ENCODE measurements at regions not wholly inside any gene's neighbourhood (a gene's known extent, or its start where the extent isn't known, plus 50 kb on each side); places are given as distances from the start of the nearest gene placed in this dataset.

- no peaks in the 10 kb centered on the region for H3K9me3 ChIP-seq (ENCODE audit: control insufficient read depth, insufficient read depth, low read length)
- no peaks in the 10 kb centered on the region; the same call in 1 of the 2 replicates for H3K36me3 ChIP-seq (ENCODE audit: insufficient read depth, low read length)
- no peaks in the 10 kb centered on the region for H3K4me1 ChIP-seq (ENCODE audit: insufficient read depth, low read length)
- H3K9ac ChIP-seq (ENCODE audit: low read depth, low read length) = no peak overlapping the region
Observed at GRCh38 chr4:58477950-58478349, 1367.8 kb upstream of the IGFBP7 start.

- Histone ChIP-seq H3K9me3 (ENCODE audit: control insufficient read depth, insufficient read depth, low read length) (no peaks in the 10 kb centered on the region), H3K36me3 (ENCODE audit: insufficient read depth, low read length) (no peaks in the 10 kb centered on the region; the same call in 1 of the 2 replicates), H3K4me1 (ENCODE audit: insufficient read depth, low read length) (no peaks in the 10 kb centered on the region), H3K9ac (ENCODE audit: low read depth, low read length) (no peak overlapping the region)
Observed at GRCh38 chr4:58477513-58477912, 1367.3 kb upstream of the IGFBP7 start.

GRCh38 chr4:58475097-58475496 is 1364.9 kb upstream of the IGFBP7 start:
- Histone ChIP-seq H3K36me3 (ENCODE audit: insufficient read depth, low read length) (no peaks in the 10 kb centered on the region), H3K9me3 (ENCODE audit: control insufficient read depth, insufficient read depth, low read length) (no peaks in the 10 kb centered on the region), H3K4me1 (ENCODE audit: insufficient read depth, low read length) (no peaks in the 10 kb centered on the region), H3K9ac (ENCODE audit: low read depth, low read length) (no peak overlapping the region)

GRCh38 chr4:58465031-58465430 is 1354.8 kb upstream of the IGFBP7 start:
- no peaks in the 10 kb centered on the region for H3K36me3 ChIP-seq (ENCODE audit: insufficient read depth, low read length)
- no peaks in the 10 kb centered on the region; the same call in 1 of the 2 replicates for H3K4me1 ChIP-seq (ENCODE audit: insufficient read depth, low read length)
- H3K9me3 ChIP-seq (ENCODE audit: control insufficient read depth, insufficient read depth, low read length) = no peaks in the 10 kb centered on the region
- no peak overlapping the region for H3K9ac ChIP-seq (ENCODE audit: low read depth, low read length)

- H3K9me3 ChIP-seq (ENCODE audit: control insufficient read depth, insufficient read depth, low read length) = no peaks in the 10 kb centered on the region
- H3K4me1 ChIP-seq (ENCODE audit: insufficient read depth, low read length) = no peaks in the 10 kb centered on the region
- no peak overlapping the region for H3K9ac ChIP-seq (ENCODE audit: low read depth, low read length)
- no peaks in the 10 kb centered on the region for H3K36me3 ChIP-seq (ENCODE audit: insufficient read depth, low read length)
Observed at GRCh38 chr4:58456727-58457384, 1346.7 kb upstream of the IGFBP7 start.

- Histone ChIP-seq H3K9ac (ENCODE audit: low read depth, low read length) (no peak overlapping the region), H3K36me3 (ENCODE audit: insufficient read depth, low read length) (no peaks in the 10 kb centered on the region), H3K9me3 (ENCODE audit: control insufficient read depth, insufficient read depth, low read length) (no peaks in the 10 kb centered on the region), H3K4me1 (ENCODE audit: insufficient read depth, low read length) (no peaks in the 10 kb centered on the region)
Observed at GRCh38 chr4:58453956-58454355, 1343.8 kb upstream of the IGFBP7 start.

- no peaks in the 10 kb centered on the region for H3K36me3 ChIP-seq (ENCODE audit: insufficient read depth, low read length)
- H3K9me3 ChIP-seq (ENCODE audit: control insufficient read depth, insufficient read depth, low read length) = no peaks in the 10 kb centered on the region
Observed at GRCh38 chr4:58451707-58452106, 1341.5 kb upstream of the IGFBP7 start.

GRCh38 chr4:58435871-58436270 is 1325.7 kb upstream of the IGFBP7 start:
- peaks cover 2% of the 10 kb centered on the region for H3K9me3 ChIP-seq (ENCODE audit: control insufficient read depth, insufficient read depth, low read length)
- H3K9ac ChIP-seq (ENCODE audit: low read depth, low read length) = no peak overlapping the region
- H3K4me1 ChIP-seq (ENCODE audit: insufficient read depth, low read length) = no peaks in the 10 kb centered on the region
- H3K36me3 ChIP-seq (ENCODE audit: insufficient read depth, low read length) = no peaks in the 10 kb centered on the region

More at GRCh38 chr4:58451707-58452106, 1341.5 kb upstream of the IGFBP7 start:
- Histone ChIP-seq H3K4me1 (ENCODE audit: insufficient read depth, low read length) (no peaks in the 10 kb centered on the region), H3K9ac (ENCODE audit: low read depth, low read length) (no peak overlapping the region)

- Histone ChIP-seq H3K36me3 (ENCODE audit: insufficient read depth, low read length) (no peaks in the 10 kb centered on the region), H3K9ac (ENCODE audit: low read depth, low read length) (no peak overlapping the region), H3K9me3 (ENCODE audit: control insufficient read depth, insufficient read depth, low read length) (no peaks in the 10 kb centered on the region), H3K4me1 (ENCODE audit: insufficient read depth, low read length) (no peaks in the 10 kb centered on the region)
Observed at GRCh38 chr4:58413849-58414248, 1303.7 kb upstream of the IGFBP7 start.

GRCh38 chr4:58411904-58412303 is 1301.7 kb upstream of the IGFBP7 start:
- no peaks in the 10 kb centered on the region for H3K36me3 ChIP-seq (ENCODE audit: insufficient read depth, low read length)
- H3K9ac ChIP-seq (ENCODE audit: low read depth, low read length) = no peak overlapping the region

GRCh38 chr4:58406762-58407161 is 1296.6 kb upstream of the IGFBP7 start:
- H3K4me1 ChIP-seq (ENCODE audit: insufficient read depth, low read length) = no peaks in the 10 kb centered on the region
- H3K9ac ChIP-seq (ENCODE audit: low read depth, low read length) = no peak overlapping the region
- H3K36me3 ChIP-seq (ENCODE audit: insufficient read depth, low read length) = no peaks in the 10 kb centered on the region
- no peaks in the 10 kb centered on the region for H3K9me3 ChIP-seq (ENCODE audit: control insufficient read depth, insufficient read depth, low read length)

More at GRCh38 chr4:58411904-58412303, 1301.7 kb upstream of the IGFBP7 start:
- Histone ChIP-seq H3K4me1 (ENCODE audit: insufficient read depth, low read length) (no peaks in the 10 kb centered on the region), H3K9me3 (ENCODE audit: control insufficient read depth, insufficient read depth, low read length) (no peaks in the 10 kb centered on the region)

- Histone ChIP-seq H3K36me3 (ENCODE audit: insufficient read depth, low read length) (no peaks in the 10 kb centered on the region), H3K9me3 (ENCODE audit: control insufficient read depth, insufficient read depth, low read length) (no peaks in the 10 kb centered on the region), H3K4me1 (ENCODE audit: insufficient read depth, low read length) (no peaks in the 10 kb centered on the region), H3K9ac (ENCODE audit: low read depth, low read length) (no peak overlapping the region)
Observed at GRCh38 chr4:58368221-58368620, 1258.0 kb upstream of the IGFBP7 start.

GRCh38 chr4:58360354-58361133 is 1250.4 kb upstream of the IGFBP7 start:
- H3K4me1 ChIP-seq (ENCODE audit: insufficient read depth, low read length) = no peaks in the 10 kb centered on the region
- no peaks in the 10 kb centered on the region for H3K36me3 ChIP-seq (ENCODE audit: insufficient read depth, low read length)
- peaks cover 3% of the 10 kb centered on the region for H3K9me3 ChIP-seq (ENCODE audit: control insufficient read depth, insufficient read depth, low read length)
- H3K9ac ChIP-seq (ENCODE audit: low read depth, low read length) = no peak overlapping the region

GRCh38 chr4:58359590-58359989 is 1249.4 kb upstream of the IGFBP7 start:
- Histone ChIP-seq H3K9me3 (ENCODE audit: control insufficient read depth, insufficient read depth, low read length) (peaks cover 3% of the 10 kb centered on the region), H3K36me3 (ENCODE audit: insufficient read depth, low read length) (no peaks in the 10 kb centered on the region), H3K4me1 (ENCODE audit: insufficient read depth, low read length) (no peaks in the 10 kb centered on the region), H3K9ac (ENCODE audit: low read depth, low read length) (no peak overlapping the region)

- Histone ChIP-seq H3K4me1 (ENCODE audit: insufficient read depth, low read length) (no peaks in the 10 kb centered on the region), H3K9me3 (ENCODE audit: control insufficient read depth, insufficient read depth, low read length) (peaks cover 3% of the 10 kb centered on the region), H3K36me3 (ENCODE audit: insufficient read depth, low read length) (no peaks in the 10 kb centered on the region), H3K9ac (ENCODE audit: low read depth, low read length) (no peak overlapping the region)
Observed at GRCh38 chr4:58357947-58358346, 1247.8 kb upstream of the IGFBP7 start.

Data from ES-I3 (cell line).